OCI-LY7 (cell line): ENCODE measurements at regions not wholly inside any gene's neighbourhood (a gene's known extent, or its start where the extent isn't known, plus 50 kb on each side); places are given as distances from the start of the nearest gene placed in this dataset.

ENCODE experiments used
- BruUV-seq: library from RNA; stranded (reverse); fragments of 400-500 nt; replicated peaks from 2 replicates; lab custom pipeline; 2021; lab: Mats Ljungman, UMichigan
- CTCF ChIA-PET: fragments of 300-600 bp; sonication (Branson Sonifier 250); formaldehyde crosslinking; loops from one replicate; lab custom pipeline; 2022; ENCODE audit warnings: antibody characterized with exemption; ENCODE audit not compliant: unreplicated experiment; lab: Charles Lee
- POLR2A ChIA-PET: fragments of 300-600 bp; sonication (Branson Sonifier 250); formaldehyde crosslinking; loops from one replicate; lab custom pipeline; 2022; ENCODE audit warnings: antibody characterized with exemption; lab: Charles Lee
- DNase-seq: peaks from one replicate; pipeline ENCODE4 v3.0.0-alpha.2; 2015; ENCODE audit warnings: low spot score
- H2AFZ ChIP-seq: fragments of 200-600 bp; sonication (generic), shearing (Covaris generic); 2 replicates; pipeline ENCODE4 v1.6.1; 2014; ENCODE audit warnings: mild to moderate bottlenecking, antibody characterized with exemption, low read length, moderate library complexity
- H3K27ac ChIP-seq: fragments of 200-600 bp; sonication (generic); 2 replicates; pipeline ENCODE4 v1.5.1; 2014; ENCODE audit warnings: mixed run types, low read depth, mild to moderate bottlenecking, moderate library complexity, low read length, inconsistent platforms; ENCODE audit not compliant: poor library complexity, severe bottlenecking
- H3K36me3 ChIP-seq: fragments of 200-600 bp; sonication (generic); 2 replicates; pipeline ENCODE4 v1.6.1; 2014; ENCODE audit warnings: mild to moderate bottlenecking, antibody characterized with exemption, low read length, moderate library complexity, mixed read lengths; ENCODE audit not compliant: insufficient read depth
- H3K4me1 ChIP-seq: fragments of 200-600 bp; sonication (generic); 2 replicates; pipeline ENCODE4 v1.5.1; 2014; ENCODE audit warnings: mild to moderate bottlenecking, low read length; ENCODE audit not compliant: insufficient read depth, poor library complexity, severe bottlenecking
- H3K4me2 ChIP-seq: fragments of 200-600 bp; sonication (generic); 2 replicates; pipeline ENCODE4 v1.6.1; 2014; ENCODE audit warnings: mild to moderate bottlenecking, low read length
- H3K4me3 ChIP-seq: fragments of 200-600 bp; sonication (generic); 2 replicates; pipeline ENCODE4 v1.5.1; 2014; ENCODE audit warnings: mild to moderate bottlenecking, low read depth, low read length; ENCODE audit not compliant: poor library complexity, severe bottlenecking
- H3K79me2 ChIP-seq: fragments of 200-600 bp; sonication (generic); 2 replicates; pipeline ENCODE4 v1.6.1; 2016; ENCODE audit warnings: low read depth, mild to moderate bottlenecking, low read length, moderate library complexity, mixed read lengths; ENCODE audit not compliant: insufficient read depth
- H3K9me2 ChIP-seq: fragments of 200-600 bp; sonication (generic); 2 replicates; pipeline ENCODE4 v1.6.1; 2016; ENCODE audit warnings: mild to moderate bottlenecking, low read length, mixed read lengths; ENCODE audit not compliant: insufficient read depth
- H3K9me3 ChIP-seq: fragments of 200-600 bp; sonication (generic); 2 replicates; pipeline ENCODE4 v1.6.1; 2014; ENCODE audit warnings: mild to moderate bottlenecking, mixed run types, low read length, mixed read lengths
- H4K20me1 ChIP-seq: fragments of 200-600 bp; sonication (generic); 2 replicates; pipeline ENCODE4 v1.6.1; 2014; ENCODE audit warnings: mild to moderate bottlenecking, antibody characterized with exemption, low read length, moderate library complexity, mixed read lengths; ENCODE audit not compliant: insufficient read depth
- EZH2phosphoT487 ChIP-seq: fragments of 200-600 bp; sonication (generic); IDR thresholded peaks from 2 replicates; pipeline ENCODE4 v1.6.1; 2018; ENCODE audit warnings: low read depth, borderline replicate concordance, mild to moderate bottlenecking, mixed run types, antibody characterized with exemption, low read length, moderate library complexity, mixed read lengths
- intact Hi-C: fragments of 100-400 bp; cut with micrococcal nuclease; formaldehyde crosslinking; loops from one replicate; pipeline ENCODE4 v1.10.0; 2022; ENCODE audit not compliant: unreplicated experiment
- TF ChIP-seq, protein P1 (sequence below): fragments of 200-600 bp; sonication (generic); conservative IDR thresholded peaks from 2 replicates; pipeline ENCODE4 v1.5.1; 2014; ENCODE audit warnings: mild to moderate bottlenecking, antibody characterized with exemption, low read length, moderate library complexity, mixed read lengths

DNA sequence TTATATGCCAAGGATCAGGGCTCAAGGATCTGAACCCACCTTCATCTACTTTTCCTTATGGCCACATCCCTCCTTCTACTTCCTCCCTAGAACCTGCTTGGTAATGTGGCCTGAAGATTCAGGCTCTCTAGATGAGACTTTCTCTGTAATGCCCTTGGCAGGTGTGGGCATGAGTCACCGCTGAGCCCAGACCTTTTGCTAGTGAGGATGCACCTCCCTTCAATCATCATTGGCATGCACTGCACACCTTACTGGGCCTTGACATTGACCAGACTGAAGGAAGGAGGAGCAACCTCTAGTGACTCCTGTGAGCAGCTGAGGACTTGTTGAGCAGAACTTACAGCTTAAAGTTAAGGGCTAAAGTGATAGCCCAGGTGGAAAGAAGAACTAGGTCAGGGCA, 405.3 kb downstream of the MAFB start:
- no TSS peak for BruUV-seq
- H3K79me2 ChIP-seq, result no peaks in the 10 kb centered on the region
- no peaks in the 10 kb centered on the region for H4K20me1 ChIP-seq
- intact Hi-C loops, result no loop called here
- H3K27ac ChIP-seq, result no peak overlapping the region
- no peaks in the 10 kb centered on the region for H3K9me3 ChIP-seq
- H3K9me2 ChIP-seq, result no peaks in the 10 kb centered on the region
- no peaks in the 10 kb centered on the region for H3K4me1 ChIP-seq
- ChIA-PET CTCF (no interaction called here), POLR2A (no interaction called here)
- H2AFZ ChIP-seq, result no peak overlapping the region
- no peak overlapping the region for H3K4me3 ChIP-seq
- no peaks in the 10 kb centered on the region for H3K36me3 ChIP-seq
- no peak for DNase-seq
- H3K4me2 ChIP-seq, result no peak overlapping the region
- no peak for TF ChIP-seq EZH2phosphoT487
- TF ChIP-seq, protein P1, sequence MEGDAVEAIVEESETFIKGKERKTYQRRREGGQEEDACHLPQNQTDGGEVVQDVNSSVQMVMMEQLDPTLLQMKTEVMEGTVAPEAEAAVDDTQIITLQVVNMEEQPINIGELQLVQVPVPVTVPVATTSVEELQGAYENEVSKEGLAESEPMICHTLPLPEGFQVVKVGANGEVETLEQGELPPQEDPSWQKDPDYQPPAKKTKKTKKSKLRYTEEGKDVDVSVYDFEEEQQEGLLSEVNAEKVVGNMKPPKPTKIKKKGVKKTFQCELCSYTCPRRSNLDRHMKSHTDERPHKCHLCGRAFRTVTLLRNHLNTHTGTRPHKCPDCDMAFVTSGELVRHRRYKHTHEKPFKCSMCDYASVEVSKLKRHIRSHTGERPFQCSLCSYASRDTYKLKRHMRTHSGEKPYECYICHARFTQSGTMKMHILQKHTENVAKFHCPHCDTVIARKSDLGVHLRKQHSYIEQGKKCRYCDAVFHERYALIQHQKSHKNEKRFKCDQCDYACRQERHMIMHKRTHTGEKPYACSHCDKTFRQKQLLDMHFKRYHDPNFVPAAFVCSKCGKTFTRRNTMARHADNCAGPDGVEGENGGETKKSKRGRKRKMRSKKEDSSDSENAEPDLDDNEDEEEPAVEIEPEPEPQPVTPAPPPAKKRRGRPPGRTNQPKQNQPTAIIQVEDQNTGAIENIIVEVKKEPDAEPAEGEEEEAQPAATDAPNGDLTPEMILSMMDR, result no peak

DNA sequence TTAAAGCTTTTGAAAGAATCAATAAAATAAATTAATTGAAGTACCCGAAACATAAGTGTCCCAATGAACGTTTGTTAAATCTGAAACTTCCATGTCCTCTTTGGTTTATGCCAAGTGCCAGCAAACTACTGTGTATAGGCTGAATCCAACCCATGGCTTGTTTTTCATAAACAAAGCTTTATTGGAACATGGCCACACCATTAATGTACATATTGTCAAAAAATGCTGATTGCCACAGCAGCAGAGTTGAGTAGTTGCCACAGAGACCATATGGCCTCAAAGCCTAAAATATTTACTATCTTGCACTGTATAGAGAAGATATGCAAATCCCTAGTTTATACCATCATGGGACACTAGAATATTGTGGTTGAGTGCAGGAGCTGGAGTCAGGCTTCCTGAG, 406.1 kb downstream of the MAFB start:
- Histone ChIP-seq H4K20me1 (no peaks in the 10 kb centered on the region), H3K9me2 (no peaks in the 10 kb centered on the region), H2AFZ (no peak overlapping the region), H3K36me3 (no peaks in the 10 kb centered on the region), H3K27ac (no peak overlapping the region), H3K4me3 (no peak overlapping the region), H3K4me2 (no peak overlapping the region), H3K9me3 (no peaks in the 10 kb centered on the region), H3K4me1 (no peaks in the 10 kb centered on the region), H3K79me2 (no peaks in the 10 kb centered on the region)
- TF ChIP-seq, protein P1, result no peak
- no peak for TF ChIP-seq EZH2phosphoT487
- intact Hi-C loops, result no loop called here
- BruUV-seq, result no TSS peak
- DNase-seq, result no peak
- ChIA-PET POLR2A (no interaction called here), CTCF (no interaction called here)

DNA sequence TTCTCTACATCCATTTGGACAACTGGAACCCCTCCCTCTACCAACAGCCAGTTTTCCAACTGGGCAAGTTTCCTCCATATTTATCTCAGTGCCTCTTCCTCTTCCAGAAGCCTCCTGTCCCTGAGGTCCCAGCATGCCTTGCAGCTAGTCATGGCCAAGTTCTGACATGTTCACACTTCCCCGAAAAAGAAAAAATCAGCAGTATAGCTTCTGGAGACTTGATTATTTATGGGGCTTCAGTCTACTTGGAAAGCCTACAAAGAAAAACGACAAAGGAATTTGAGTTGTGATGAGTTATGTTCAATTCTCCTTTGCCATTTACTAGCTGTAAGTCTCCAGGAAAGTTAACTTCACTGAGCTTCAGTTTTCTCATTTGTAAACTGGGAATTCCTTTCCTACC, 406.5 kb downstream of the MAFB start:
- ChIA-PET POLR2A (no interaction called here), CTCF (no interaction called here)
- intact Hi-C loops, result no loop called here
- H4K20me1 ChIP-seq, result no peaks in the 10 kb centered on the region
- no peaks in the 10 kb centered on the region for H3K9me2 ChIP-seq
- TF ChIP-seq, protein P1, result no peak
- TF ChIP-seq EZH2phosphoT487, result no peak
- no peak overlapping the region for H2AFZ ChIP-seq
- no peak overlapping the region for H3K4me3 ChIP-seq
- DNase-seq, result no peak
- H3K4me1 ChIP-seq, result no peaks in the 10 kb centered on the region
- H3K79me2 ChIP-seq, result no peaks in the 10 kb centered on the region
- H3K4me2 ChIP-seq, result no peak overlapping the region
- no TSS peak for BruUV-seq
- H3K36me3 ChIP-seq, result no peaks in the 10 kb centered on the region
- H3K27ac ChIP-seq, result no peak overlapping the region
- no peaks in the 10 kb centered on the region for H3K9me3 ChIP-seq
